ENCODE measurements at regions not wholly inside any gene's neighbourhood (a gene's known extent, or its start where the extent isn't known, plus 50 kb on each side); places are given as distances from the start of the nearest gene placed in this dataset.

- DNase-seq (ENCODE audit: low read depth in 1 of 2, low spot score in 1 of 2) = no peak
- H3K4me2 ChIP-seq = no peak overlapping the region
Observed at GRCh38 chr11:39268176-39268690, 2191.2 kb downstream of the LRRC4C start.

GRCh38 chr11:39255648-39256047, 2203.8 kb downstream of the LRRC4C start:
- H3K4me1 ChIP-seq = no peaks in the 10 kb centered on the region
- H3K4me2 ChIP-seq = no peak overlapping the region
- DNase-seq (ENCODE audit: low read depth in 1 of 2, low spot score in 1 of 2) = no peak
- CTCF ChIA-PET = no interaction called here
- ATAC-seq = no peak
- no peak for FAIRE-seq
- WGBS (ENCODE audit: missing lambda C conversion rate) = 78% methylated on average over 1 of the region's 1 CpG
- TF ChIP-seq ZC3H11A (IDR thresholded peaks at IDR 0.05) = no peak
- no peak for TF ChIP-seq HMGXB4 (CRISPR knock-in tag; IDR thresholded peaks at IDR 0.05; ENCODE audit: borderline replicate concordance)
- no peak for TF ChIP-seq JUNB (IDR thresholded peaks at IDR 0.05)
- TF ChIP-seq CEBPB (IDR thresholded peaks at IDR 0.05) = no peak
- TF ChIP-seq CHD2 (IDR thresholded peaks at IDR 0.05; ENCODE audit: low read length, partially characterized antibody) = no peak
- TF ChIP-seq PHF8 (IDR thresholded peaks at IDR 0.05; ENCODE audit: borderline replicate concordance, low read depth) = no peak
- no peak for TF ChIP-seq KDM1A (IDR thresholded peaks at IDR 0.05; ENCODE audit: low read depth)
- no peak for TF ChIP-seq JUN (IDR thresholded peaks at IDR 0.05)
- H3K4me3 ChIP-seq = no peak overlapping the region
- H3K9me3 ChIP-seq = no peaks in the 10 kb centered on the region; the same call in 2 of the 3 replicates
- POLR2A ChIA-PET = no interaction called here
- H3K27ac ChIP-seq = no peak overlapping the region

More at GRCh38 chr11:39268176-39268690, 2191.2 kb downstream of the LRRC4C start:
- Histone ChIP-seq H3K9me3 (peaks cover 3% of the 10 kb centered on the region; the same call in 2 of the 3 replicates), H3K4me1 (no peaks in the 10 kb centered on the region), H3K4me3 (no peak overlapping the region), H3K27ac (no peak overlapping the region)
- 5% methylated on average over 3 of the region's 3 CpGs for WGBS (ENCODE audit: missing lambda C conversion rate)
- ATAC-seq (no peak), FAIRE-seq (no peak)
- TF ChIP-seq ATOH8 (CRISPR knock-in tag; IDR thresholded peaks at IDR 0.05; ENCODE audit: low read depth) = no peak
- POLR2A ChIA-PET = no interaction called here
- CTCF ChIA-PET = no interaction called here

GRCh38 chr11:39249566-39250365, 2209.7 kb downstream of the LRRC4C start:
- DNase-seq (ENCODE audit: low read depth in 1 of 2, low spot score in 1 of 2) = no peak
- POLR2A ChIA-PET = no interaction called here
- CTCF ChIA-PET = no interaction called here
- H3K4me2 ChIP-seq = no peak overlapping the region
- no peak for TF ChIP-seq BCL3 (IDR thresholded peaks at IDR 0.05)
- H3K27ac ChIP-seq = no peak overlapping the region
- no peak for ATAC-seq
- WGBS (ENCODE audit: missing lambda C conversion rate) = 7% methylated on average over 3 of the region's 3 CpGs
- no peak overlapping the region for H3K4me3 ChIP-seq
- no peaks in the 10 kb centered on the region; the same call in 2 of the 3 replicates for H3K9me3 ChIP-seq
- FAIRE-seq = no peak
- H3K4me1 ChIP-seq = no peaks in the 10 kb centered on the region

- DNase-seq (ENCODE audit: low read depth in 1 of 2, low spot score in 1 of 2) (no peak), ATAC-seq (no peak), FAIRE-seq (no peak)
- TF ChIP-seq JUN (IDR thresholded peaks at IDR 0.05) (no peak), MYC (IDR thresholded peaks at IDR 0.05; ENCODE audit: borderline replicate concordance, low read length) (no peak), ZSCAN20 (CRISPR knock-in tag; IDR thresholded peaks at IDR 0.05) (no peak), HES2 (IDR thresholded peaks at IDR 0.05) (no peak), NR3C1 (IDR thresholded peaks at IDR 0.05) (no peak), HOXB5 (CRISPR knock-in tag; IDR thresholded peaks at IDR 0.05) (no peak), E2F6 (IDR thresholded peaks at IDR 0.05; ENCODE audit: borderline replicate concordance, low read depth) (no peak)
- Histone ChIP-seq H3K4me3 (no peak overlapping the region), H3K4me2 (no peak overlapping the region), H3K27ac (no peak overlapping the region), H3K4me1 (no peaks in the 10 kb centered on the region), H3K9me3 (no peaks in the 10 kb centered on the region; the same call in 2 of the 3 replicates)
- POLR2A ChIA-PET = no interaction called here
- WGBS (ENCODE audit: missing lambda C conversion rate) = 2% methylated on average over 1 of the region's 1 CpG
- CTCF ChIA-PET = no interaction called here
Observed at GRCh38 chr11:39247570-39248137, 2211.8 kb downstream of the LRRC4C start.
